HUES48 (cell line): ENCODE measurements at regions not wholly inside any gene's neighbourhood (a gene's known extent, or its start where the extent isn't known, plus 50 kb on each side); places are given as distances from the start of the nearest gene placed in this dataset.

Experiments used
- H3K27ac ChIP-seq: one replicate; pipeline ENCODE4 v1.7.0; 2013; ENCODE audit warnings: low read depth, low read length, inconsistent platforms
- H3K27me3 ChIP-seq: 2 replicates; pipeline ENCODE4 v1.6.1; 2013; ENCODE audit warnings: mild to moderate bottlenecking, low read length; ENCODE audit not compliant: control insufficient read depth, insufficient read depth
- H3K36me3 ChIP-seq: 2 replicates; pipeline ENCODE4 v1.6.1; 2013; ENCODE audit warnings: low read length; ENCODE audit not compliant: control insufficient read depth, insufficient read depth
- H3K4me1 ChIP-seq: 2 replicates; pipeline ENCODE4 v1.6.1; 2013; ENCODE audit warnings: mild to moderate bottlenecking, low read length; ENCODE audit not compliant: control insufficient read depth, insufficient read depth
- H3K4me3 ChIP-seq: 2 replicates; pipeline ENCODE4 v1.5.1; 2013; ENCODE audit warnings: mild to moderate bottlenecking, low read depth, low read length
- H3K9ac ChIP-seq: 2 replicates; pipeline ENCODE4 v1.6.1; 2013; ENCODE audit warnings: mild to moderate bottlenecking, low read depth, low read length, moderate library complexity
- H3K9me3 ChIP-seq: 2 replicates; pipeline ENCODE4 v1.6.1; 2013; ENCODE audit warnings: low read length; ENCODE audit not compliant: control insufficient read depth, insufficient read depth

- Histone ChIP-seq H3K4me3 (no peak overlapping the region), H3K27ac (no peak overlapping the region), H3K9me3 (peaks cover 6% of the 10 kb centered on the region; the same call in 1 of the 2 replicates), H3K4me1 (peaks cover 5% of the 10 kb centered on the region), H3K9ac (no peak overlapping the region), H3K36me3 (no peaks in the 10 kb centered on the region), H3K27me3 (no peaks in the 10 kb centered on the region)
These were observed 259.9 kb downstream of the DLL1 start for GRCh38 chr6:170030821-170031471.

- no peak overlapping the region for H3K27ac ChIP-seq
- H3K4me3 ChIP-seq = no peak overlapping the region
- H3K27me3 ChIP-seq = no peaks in the 10 kb centered on the region
- no peak overlapping the region for H3K9ac ChIP-seq
- H3K36me3 ChIP-seq = no peaks in the 10 kb centered on the region
- 0 out of 2 replicates have a peak, but pooled peaks cover 4% of the 10 kb centered on the region for H3K9me3 ChIP-seq
- H3K4me1 ChIP-seq = no peaks in the 10 kb centered on the region
These were observed 260.5 kb downstream of the DLL1 start for GRCh38 chr6:170030284-170030815.

GRCh38 chr6:170029416-170030283 lies 261.2 kb downstream of the DLL1 start:
- Histone ChIP-seq H3K9ac (no peak overlapping the region), H3K9me3 (0 out of 2 replicates have a peak, but pooled peaks cover 4% of the 10 kb centered on the region), H3K36me3 (no peaks in the 10 kb centered on the region), H3K4me1 (no peaks in the 10 kb centered on the region), H3K27ac (no peak overlapping the region), H3K27me3 (no peaks in the 10 kb centered on the region), H3K4me3 (no peak overlapping the region)

GRCh38 chr6:170028629-170029345 lies 262.1 kb downstream of the DLL1 start:
- no peak overlapping the region for H3K4me3 ChIP-seq
- H3K9ac ChIP-seq = no peak overlapping the region
- no peaks in the 10 kb centered on the region for H3K27me3 ChIP-seq
- H3K27ac ChIP-seq = no peak overlapping the region
- H3K9me3 ChIP-seq = 0 out of 2 replicates have a peak, but pooled peaks cover 4% of the 10 kb centered on the region
- no peaks in the 10 kb centered on the region for H3K4me1 ChIP-seq
- H3K36me3 ChIP-seq = no peaks in the 10 kb centered on the region

GRCh38 chr6:170027647-170028043 lies 263.2 kb downstream of the DLL1 start:
- Histone ChIP-seq H3K27ac (no peak overlapping the region), H3K4me1 (no peaks in the 10 kb centered on the region), H3K9ac (no peak overlapping the region), H3K36me3 (no peaks in the 10 kb centered on the region), H3K4me3 (no peak overlapping the region), H3K9me3 (no peaks in the 10 kb centered on the region), H3K27me3 (no peaks in the 10 kb centered on the region)

GRCh38 chr6:170026751-170027646 lies 263.9 kb downstream of the DLL1 start:
- Histone ChIP-seq H3K27ac (no peak overlapping the region), H3K36me3 (no peaks in the 10 kb centered on the region), H3K4me3 (no peak overlapping the region), H3K9me3 (no peaks in the 10 kb centered on the region), H3K4me1 (no peaks in the 10 kb centered on the region), H3K27me3 (no peaks in the 10 kb centered on the region; the same call in 1 of the 2 replicates), H3K9ac (no peak overlapping the region)

GRCh38 chr6:170025935-170026750 lies 264.7 kb downstream of the DLL1 start:
- Histone ChIP-seq H3K4me3 (no peak overlapping the region), H3K9ac (no peak overlapping the region), H3K4me1 (no peaks in the 10 kb centered on the region), H3K36me3 (no peaks in the 10 kb centered on the region), H3K9me3 (no peaks in the 10 kb centered on the region), H3K27me3 (no peaks in the 10 kb centered on the region; the same call in 1 of the 2 replicates), H3K27ac (no peak overlapping the region)

- Histone ChIP-seq H3K9ac (no peak overlapping the region), H3K27me3 (no peaks in the 10 kb centered on the region; the same call in 1 of the 2 replicates), H3K9me3 (no peaks in the 10 kb centered on the region), H3K4me1 (no peaks in the 10 kb centered on the region), H3K27ac (no peak overlapping the region), H3K4me3 (no peak overlapping the region), H3K36me3 (no peaks in the 10 kb centered on the region)
These were observed 265.5 kb downstream of the DLL1 start for GRCh38 chr6:170025341-170025911.

GRCh38 chr6:170024940-170025339 lies 265.9 kb downstream of the DLL1 start:
- Histone ChIP-seq H3K4me1 (no peaks in the 10 kb centered on the region), H3K27ac (no peak overlapping the region), H3K9ac (no peak overlapping the region), H3K27me3 (no peaks in the 10 kb centered on the region; the same call in 1 of the 2 replicates), H3K4me3 (no peak overlapping the region), H3K36me3 (no peaks in the 10 kb centered on the region), H3K9me3 (no peaks in the 10 kb centered on the region)
